B cell (primary cell): ENCODE measurements at regions not wholly inside any gene's neighbourhood (a gene's known extent, or its start where the extent isn't known, plus 50 kb on each side); places are given as distances from the start of the nearest gene placed in this dataset.

Experiments used
- ATAC-seq: fragments of 200-7000 bp; cut with Tn5 transposase; one replicate; pipeline ENCODE4 v1.10.0; 2021; ENCODE audit warnings: low read depth, mild to moderate bottlenecking, moderate number of reproducible peaks, moderate library complexity
- CTCF ChIA-PET: fragments of 350-600 bp; sonication (Branson Sonifier 250); formaldehyde crosslinking; loops from one replicate; lab custom pipeline; 2021; ENCODE audit warnings: antibody characterized with exemption, inconsistent platforms; lab: Charles Lee
- POLR2A ChIA-PET: fragments of 350-600 bp; sonication (Branson Sonifier 250); formaldehyde crosslinking; loops from one replicate; lab custom pipeline; 2021; ENCODE audit warnings: antibody characterized with exemption; lab: Charles Lee
- DNase-seq: peaks from one replicate; pipeline ENCODE4 v3.0.0; 2013
- H2AFZ ChIP-seq: 2 replicates; pipeline ENCODE4 v1.6.1; 2012; ENCODE audit warnings: mild to moderate bottlenecking, low read depth, low read length; ENCODE audit not compliant: insufficient read depth, poor library complexity, severe bottlenecking
- H3K27ac ChIP-seq, 2 donors: 1 replicate in 1 of 2; 2 replicates in 1 of 2; pipeline ENCODE4 v1.5.1; 2012 to 2013; ENCODE audit warnings: low read length in 2 of 2, mild to moderate bottlenecking in 2 of 2, moderate library complexity in 1 of 2
- H3K27me3 ChIP-seq, 4 experiments: fragments of 200-600 bp in 1 of 4; sonication (generic) in 1 of 4; replicated peaks in 1 of 4; 1 replicate in 2 of 4; 2 replicates in 2 of 4; pipeline versions ENCODE4 v1.6.1 to v1.7.0; 2013 to 2016; ENCODE audit warnings: low read length in 3 of 4, mild to moderate bottlenecking in 2 of 4, mixed read lengths in 1 of 4, moderate library complexity in 1 of 4; ENCODE audit not compliant: insufficient read depth in 4 of 4, control insufficient read depth in 3 of 4; ENCODE audit errors: control extremely low read depth in 1 of 4
- H3K36me3 ChIP-seq, 2 experiments: replicated peaks in 1 of 2; 1 replicate in 1 of 2; 2 replicates in 1 of 2; pipeline versions ENCODE4 v1.6.1 to v1.7.1; 2013; ENCODE audit warnings: low read length in 1 of 2; ENCODE audit not compliant: insufficient read depth in 2 of 2, control insufficient read depth in 1 of 2; ENCODE audit errors: control extremely low read depth in 1 of 2, extremely low read depth in 1 of 2
- H3K4me1 ChIP-seq, 2 donors: fragments of 200-600 bp in 1 of 2; sonication (generic) in 1 of 2; 1 replicate in 1 of 2; 2 replicates in 1 of 2; pipeline versions ENCODE4 v1.5.1 to v1.6.1; 2013 to 2017; ENCODE audit warnings: low read length in 2 of 2; ENCODE audit not compliant: control insufficient read depth in 2 of 2, insufficient read depth in 2 of 2
- H3K4me2 ChIP-seq: replicated peaks from 2 replicates; pipeline ENCODE3; 2012; ENCODE audit warnings: mild to moderate bottlenecking, low read depth, low read length; ENCODE audit not compliant: poor library complexity, severe bottlenecking
- H3K4me3 ChIP-seq, 5 experiments: fragments of 200-600 bp in 1 of 5; sonication (generic) in 1 of 5; 1 replicate in 3 of 5; 2 replicates in 2 of 5; pipeline versions ENCODE4 v1.5.1 to v1.7.0; 2011 to 2016; ENCODE audit warnings: low read length in 4 of 5, mild to moderate bottlenecking in 4 of 5, low read depth in 2 of 5, control low read depth in 1 of 5, moderate library complexity in 1 of 5; ENCODE audit not compliant: insufficient read depth in 1 of 5; ENCODE audit errors: control extremely low read depth in 1 of 5, extremely low read depth in 1 of 5
- H3K79me2 ChIP-seq: fragments of 200-600 bp; sonication (generic); one replicate; pipeline ENCODE4 v1.6.0; 2016; ENCODE audit warnings: low read length; ENCODE audit not compliant: control insufficient read depth, insufficient read depth
- H3K9ac ChIP-seq: fragments of 200-600 bp; sonication (generic); 2 replicates; pipeline ENCODE4 v1.6.1; 2017; ENCODE audit warnings: mild to moderate bottlenecking, low read length, moderate library complexity
- H3K9me3 ChIP-seq, 3 donors: one replicate each; pipeline versions ENCODE4 v1.6.1 to v1.7.1; 2013; ENCODE audit warnings: low read length in 2 of 3; ENCODE audit not compliant: control insufficient read depth in 2 of 3, insufficient read depth in 1 of 3; ENCODE audit errors: control extremely low read depth in 1 of 3
- H4K20me1 ChIP-seq: 2 replicates; pipeline ENCODE4 v1.6.0; 2012; ENCODE audit warnings: mild to moderate bottlenecking, low read length; ENCODE audit not compliant: insufficient read depth, control insufficient read depth, poor library complexity, severe bottlenecking
- H3K27ac Mint-ChIP-seq: one replicate; pipeline ENCODE4 v1.8.0; 2021; ENCODE audit warnings: mixed read lengths
- H3K27me3 Mint-ChIP-seq: one replicate; pipeline ENCODE4 v1.8.0; 2021; ENCODE audit warnings: mixed read lengths
- H3K4me1 Mint-ChIP-seq: one replicate; pipeline ENCODE4 v1.8.0; 2021; ENCODE audit warnings: mixed read lengths
- H3K4me3 Mint-ChIP-seq: one replicate; pipeline ENCODE4 v1.8.0; 2021; ENCODE audit warnings: mixed read lengths
- H3K9me3 Mint-ChIP-seq: one replicate; pipeline ENCODE4 v1.8.0; 2022; ENCODE audit warnings: mixed read lengths; ENCODE audit not compliant: insufficient read depth
- CTCF ChIP-seq: fragments of 200-600 bp; IDR thresholded peaks from one replicate; pipeline ENCODE4 v1.8.0; 2022; ENCODE audit warnings: antibody characterized with exemption, mild to moderate bottlenecking
- EZH2 ChIP-seq: IDR thresholded peaks from 2 replicates; pipeline ENCODE4 v1.6.1; 2012; ENCODE audit warnings: borderline replicate concordance, low read depth, mild to moderate bottlenecking, moderate library complexity, low read length; ENCODE audit not compliant: insufficient read depth, poor library complexity, severe bottlenecking
- WGBS: methylation state at CpG from one replicate; pipeline ENCODE4 v1.1.5; 2013; ENCODE audit warnings: missing lambda C conversion rate; ENCODE audit not compliant: insufficient coverage; 5-methylcytosine and 5-hydroxymethylcytosine counted together
- intact Hi-C: fragments of 100-400 bp; cut with micrococcal nuclease; formaldehyde crosslinking; loops from one replicate; pipeline ENCODE4 v1.10.0; 2022

- TF ChIP-seq EZH2 = no peak
- TF ChIP-seq CTCF = no peak
- intact Hi-C loops = no loop called here
Observed at GRCh38 chr17:52648995-52649394, 490.5 kb upstream of the CA10 start.

GRCh38 chr17:52647411-52647810, 488.9 kb upstream of the CA10 start:
- no peak overlapping the region for H2AFZ ChIP-seq
- WGBS = no CpG with 5 or more reads among the region's 1 CpG
- no peak overlapping the region for H3K27ac Mint-ChIP-seq
- TF ChIP-seq EZH2 (no peak), CTCF (no peak)
- H3K36me3 ChIP-seq = no peaks in the 10 kb centered on the region
- ATAC-seq (no peak), DNase-seq (no peak)
- no peaks in the 10 kb centered on the region for H4K20me1 ChIP-seq
- H3K27me3 ChIP-seq = no peaks in the 10 kb centered on the region
- H3K9me3 Mint-ChIP-seq = peaks cover 3% of the 10 kb centered on the region
- no peaks in the 10 kb centered on the region for H3K4me1 Mint-ChIP-seq
- no peaks in the 10 kb centered on the region for H3K4me1 ChIP-seq
- H3K27me3 Mint-ChIP-seq = no peaks in the 10 kb centered on the region
- CTCF ChIA-PET = no interaction called here
- H3K27ac ChIP-seq = no peak overlapping the region
- H3K4me3 ChIP-seq = no peak overlapping the region
- no peaks in the 10 kb centered on the region for H3K79me2 ChIP-seq
- peaks cover 0 to 2% (median 0%) of the 10 kb centered on the region in 3 donors for H3K9me3 ChIP-seq
- POLR2A ChIA-PET = no interaction called here
- no peak overlapping the region for H3K4me3 Mint-ChIP-seq
- H3K4me2 ChIP-seq = no peak overlapping the region
- H3K9ac ChIP-seq = no peak overlapping the region
- intact Hi-C loops = no loop called here

More at GRCh38 chr17:52648995-52649394, 490.5 kb upstream of the CA10 start:
- H3K4me2 ChIP-seq = no peak overlapping the region
- no peaks in the 10 kb centered on the region for H3K27me3 ChIP-seq
- H2AFZ ChIP-seq = no peak overlapping the region
- DNase-seq (no peak), ATAC-seq (no peak)
- ChIA-PET CTCF (no interaction called here), POLR2A (no interaction called here)
- H3K9ac ChIP-seq = no peak overlapping the region
- H3K36me3 ChIP-seq = no peaks in the 10 kb centered on the region
- H3K27me3 Mint-ChIP-seq = no peaks in the 10 kb centered on the region
- peaks cover 2% of the 10 kb centered on the region for H3K9me3 Mint-ChIP-seq
- H3K4me3 Mint-ChIP-seq = no peak overlapping the region
- peaks cover 0 to 2% (median 0%) of the 10 kb centered on the region in 3 donors for H3K9me3 ChIP-seq
- H3K27ac ChIP-seq = no peak overlapping the region
- no peak overlapping the region for H3K27ac Mint-ChIP-seq
- H3K4me1 ChIP-seq = no peaks in the 10 kb centered on the region
- no peaks in the 10 kb centered on the region for H4K20me1 ChIP-seq
- H3K4me1 Mint-ChIP-seq = no peaks in the 10 kb centered on the region
- H3K79me2 ChIP-seq = no peaks in the 10 kb centered on the region
- H3K4me3 ChIP-seq = no peak overlapping the region
- WGBS = no CpG with 5 or more reads among the region's 3 CpGs
